ENCODE measurements at regions not wholly inside any gene's neighbourhood (a gene's known extent, or its start where the extent isn't known, plus 50 kb on each side); places are given as distances from the start of the nearest gene placed in this dataset.
"Not testable (repeated sequence)": the region's sequence is repeated elsewhere in the genome, so short reads cannot be mapped to it uniquely, and the experiment has no call there.

DNA sequence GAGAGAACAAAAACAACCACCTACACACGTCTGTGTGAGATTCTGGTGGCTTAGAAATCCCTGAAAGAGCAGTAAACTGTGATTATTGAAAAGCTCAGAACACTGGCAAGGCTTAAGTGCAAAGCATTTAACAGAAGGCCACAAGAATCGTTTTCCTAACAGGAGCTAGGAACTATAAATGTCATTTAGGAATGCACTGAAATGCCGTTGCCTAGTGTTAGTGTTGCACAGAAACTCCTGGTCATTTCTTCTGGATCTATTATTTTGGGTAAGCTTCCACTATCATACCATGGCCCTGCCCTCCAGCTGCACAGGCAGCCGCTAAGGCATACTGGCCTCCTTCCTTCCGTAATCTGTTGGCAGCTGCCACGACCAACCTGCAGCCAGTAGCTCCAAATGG, 923.2 kb downstream of the NLGN4X start:
- Histone ChIP-seq H3K18ac (ENCODE audit: low read depth in 1 of 2, low read length in 2 of 2) (no peak overlapping the region), H4K91ac (ENCODE audit: low read length) (no peak overlapping the region), H3K9me3 (ENCODE audit: control insufficient read depth, low read length) (peaks cover 36% of the 10 kb centered on the region), H3K4me3 (ENCODE audit: insufficient read depth in 1 of 2, low read depth in 1 of 2, low read length in 2 of 2) (no peak overlapping the region), H3K23ac (ENCODE audit: low read length in 2 of 2) (no peak overlapping the region), H3K79me1 (replicated peaks; ENCODE audit: low read length, poor library complexity, severe bottlenecking) (no peaks in the 10 kb centered on the region), H3K27me3 (ENCODE audit: control insufficient read depth in 1 of 2, insufficient read depth in 1 of 2, low read length in 2 of 2) (no peaks in the 10 kb centered on the region), H2BK15ac (ENCODE audit: low read depth, poor library complexity, severe bottlenecking) (no peak overlapping the region), H3K4me1 (ENCODE audit: control insufficient read depth, insufficient read depth, low read depth, low read length) (no peaks in the 10 kb centered on the region), H2AFZ (ENCODE audit: low read depth, low read length) (no peak overlapping the region), H2BK120ac (ENCODE audit: low read depth, low read length) (no peak overlapping the region), H2AK5ac (ENCODE audit: low read length, severe bottlenecking) (no peak overlapping the region), H3K4ac (ENCODE audit: low read depth in 1 of 2, low read length in 2 of 2) (no peak overlapping the region), H3K4me2 (ENCODE audit: low read length, poor library complexity, severe bottlenecking) (no peak overlapping the region), H2BK5ac (ENCODE audit: low read depth, low read length, poor library complexity, severe bottlenecking) (no peak overlapping the region), H4K8ac (ENCODE audit: low read length) (no peak overlapping the region), H3K27ac (ENCODE audit: low read length, poor library complexity, severe bottlenecking) (no peak overlapping the region), H3K9ac (ENCODE audit: low read length) (no peak overlapping the region), H3K14ac (ENCODE audit: low read length in 2 of 2) (no peak overlapping the region), H2BK12ac (ENCODE audit: low read length in 2 of 2) (no peak overlapping the region), H3K36me3 (ENCODE audit: control insufficient read depth in 1 of 2, insufficient read depth in 2 of 2, low read depth in 1 of 2, low read length in 2 of 2) (no peaks in the 10 kb centered on the region)
- WGBS: 62% methylated on average over 4 of the region's 6 CpGs
- DNase-seq: no peak

DNA sequence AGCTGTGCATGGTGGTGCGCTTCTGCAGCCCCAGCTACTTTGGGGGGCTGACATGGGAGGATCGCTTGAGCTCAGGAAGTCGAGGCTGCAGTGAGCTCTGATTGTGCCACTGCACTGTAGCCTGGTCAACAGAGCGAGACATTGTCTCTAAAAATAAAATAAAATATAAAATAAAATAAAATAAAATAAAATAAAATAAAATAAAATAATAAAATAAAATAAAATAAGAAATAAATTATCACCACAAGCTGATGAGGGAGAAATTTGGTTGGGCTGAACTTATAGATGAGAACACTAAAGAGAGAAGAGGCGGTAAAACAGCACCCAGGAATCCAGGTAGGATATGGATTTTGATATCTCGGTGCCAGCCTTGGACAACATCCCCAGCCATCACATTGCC, 933.7 kb downstream of the NLGN4X start:
- WGBS: 100% methylated on average over 2 of the region's 6 CpGs
- H2BK120ac ChIP-seq (ENCODE audit: low read depth, low read length): no peak overlapping the region
- no peak overlapping the region for H3K4me2 ChIP-seq (ENCODE audit: low read length, poor library complexity, severe bottlenecking)
- no peak overlapping the region for H3K27ac ChIP-seq (ENCODE audit: low read length, poor library complexity, severe bottlenecking)
- no peaks in the 10 kb centered on the region for H3K79me1 ChIP-seq (replicated peaks; ENCODE audit: low read length, poor library complexity, severe bottlenecking)
- H3K4me3 ChIP-seq (ENCODE audit: insufficient read depth in 1 of 2, low read depth in 1 of 2, low read length in 2 of 2): no peak overlapping the region
- no peak overlapping the region for H3K18ac ChIP-seq (ENCODE audit: low read depth in 1 of 2, low read length in 2 of 2)
- H2AK5ac ChIP-seq (ENCODE audit: low read length, severe bottlenecking): no peak overlapping the region
- H3K9ac ChIP-seq (ENCODE audit: low read length): no peak overlapping the region
- no peak overlapping the region for H4K8ac ChIP-seq (ENCODE audit: low read length)
- no peak overlapping the region for H3K14ac ChIP-seq (ENCODE audit: low read length in 2 of 2)
- no peak overlapping the region for H3K23ac ChIP-seq (ENCODE audit: low read length in 2 of 2)
- DNase-seq: no peak
- H4K91ac ChIP-seq (ENCODE audit: low read length): no peak overlapping the region
- no peaks in the 10 kb centered on the region for H3K27me3 ChIP-seq (ENCODE audit: control insufficient read depth in 1 of 2, insufficient read depth in 1 of 2, low read length in 2 of 2)
- peaks cover 23% of the 10 kb centered on the region for H3K9me3 ChIP-seq (ENCODE audit: control insufficient read depth, low read length)
- H3K4ac ChIP-seq (ENCODE audit: low read depth in 1 of 2, low read length in 2 of 2): no peak overlapping the region
- H2BK5ac ChIP-seq (ENCODE audit: low read depth, low read length, poor library complexity, severe bottlenecking): no peak overlapping the region
- no peak overlapping the region for H2BK12ac ChIP-seq (ENCODE audit: low read length in 2 of 2)
- H2BK15ac ChIP-seq (ENCODE audit: low read depth, poor library complexity, severe bottlenecking): no peak overlapping the region
- no peak overlapping the region for H2AFZ ChIP-seq (ENCODE audit: low read depth, low read length)
- no peaks in the 10 kb centered on the region for H3K36me3 ChIP-seq (ENCODE audit: control insufficient read depth in 1 of 2, insufficient read depth in 2 of 2, low read depth in 1 of 2, low read length in 2 of 2)
- H3K4me1 ChIP-seq (ENCODE audit: control insufficient read depth, insufficient read depth, low read depth, low read length): no peaks in the 10 kb centered on the region

- Histone ChIP-seq H2AK5ac (ENCODE audit: low read length, severe bottlenecking) (no peak overlapping the region), H3K4me1 (ENCODE audit: control insufficient read depth, insufficient read depth, low read depth, low read length) (no peaks in the 10 kb centered on the region), H3K4me2 (ENCODE audit: low read length, poor library complexity, severe bottlenecking) (no peak overlapping the region), H3K23ac (ENCODE audit: low read length in 2 of 2) (no peak overlapping the region), H3K4me3 (ENCODE audit: insufficient read depth in 1 of 2, low read depth in 1 of 2, low read length in 2 of 2) (no peak overlapping the region), H4K8ac (ENCODE audit: low read length) (no peak overlapping the region), H3K36me3 (ENCODE audit: control insufficient read depth in 1 of 2, insufficient read depth in 2 of 2, low read depth in 1 of 2, low read length in 2 of 2) (no peaks in the 10 kb centered on the region), H3K9ac (ENCODE audit: low read length) (no peak overlapping the region), H3K9me3 (ENCODE audit: control insufficient read depth, low read length) (peaks cover 20% of the 10 kb centered on the region), H3K79me1 (replicated peaks; ENCODE audit: low read length, poor library complexity, severe bottlenecking) (no peaks in the 10 kb centered on the region), H3K27ac (ENCODE audit: low read length, poor library complexity, severe bottlenecking) (no peak overlapping the region), H4K91ac (ENCODE audit: low read length) (no peak overlapping the region), H2BK15ac (ENCODE audit: low read depth, poor library complexity, severe bottlenecking) (no peak overlapping the region), H3K14ac (ENCODE audit: low read length in 2 of 2) (no peak overlapping the region), H2AFZ (ENCODE audit: low read depth, low read length) (no peak overlapping the region), H3K18ac (ENCODE audit: low read depth in 1 of 2, low read length in 2 of 2) (no peak overlapping the region), H2BK120ac (ENCODE audit: low read depth, low read length) (no peak overlapping the region), H2BK12ac (ENCODE audit: low read length in 2 of 2) (no peak overlapping the region), H3K27me3 (ENCODE audit: control insufficient read depth in 1 of 2, insufficient read depth in 1 of 2, low read length in 2 of 2) (no peaks in the 10 kb centered on the region), H2BK5ac (ENCODE audit: low read depth, low read length, poor library complexity, severe bottlenecking) (no peak overlapping the region), H3K4ac (ENCODE audit: low read depth in 1 of 2, low read length in 2 of 2) (no peak overlapping the region)
- 94% methylated on average over 3 of the region's 5 CpGs for WGBS
- DNase-seq: no peak
Observed at GRCh38 chrX:5290635-5291034, 938.0 kb downstream of the NLGN4X start.

DNA sequence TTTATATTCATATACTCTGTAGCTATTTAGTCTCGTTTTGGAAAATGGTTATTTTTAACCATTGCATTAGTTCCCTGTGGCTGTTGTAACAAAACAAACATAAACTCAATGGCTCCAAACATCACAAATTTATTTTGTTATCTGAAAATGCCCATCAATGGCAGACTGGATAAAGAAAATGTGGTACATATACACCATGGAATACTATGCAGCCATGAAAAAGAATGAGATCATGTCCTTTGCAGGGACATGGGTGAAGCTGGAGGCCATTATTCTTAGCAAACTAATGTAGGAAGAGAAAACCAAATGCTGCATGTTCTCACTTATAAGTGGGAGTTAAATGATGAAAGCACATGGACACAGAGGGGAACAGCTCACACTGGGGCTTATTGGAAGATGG, 938.7 kb downstream of the NLGN4X start:
- not testable (repeated sequence) for H4K8ac ChIP-seq (ENCODE audit: low read length); H3K4ac ChIP-seq (ENCODE audit: low read depth in 1 of 2, low read length in 2 of 2); H3K4me2 ChIP-seq (ENCODE audit: low read length, poor library complexity, severe bottlenecking); H3K18ac ChIP-seq (ENCODE audit: low read depth in 1 of 2, low read length in 2 of 2); H3K79me1 ChIP-seq (replicated peaks; ENCODE audit: low read length, poor library complexity, severe bottlenecking); H2BK5ac ChIP-seq (ENCODE audit: low read depth, low read length, poor library complexity, severe bottlenecking); H2BK15ac ChIP-seq (ENCODE audit: low read depth, poor library complexity, severe bottlenecking); H3K9ac ChIP-seq (ENCODE audit: low read length); H3K4me1 ChIP-seq (ENCODE audit: control insufficient read depth, insufficient read depth, low read depth, low read length); H3K23ac ChIP-seq (ENCODE audit: low read length in 2 of 2); H3K27me3 ChIP-seq (ENCODE audit: control insufficient read depth in 1 of 2, insufficient read depth in 1 of 2, low read length in 2 of 2); H2AK5ac ChIP-seq (ENCODE audit: low read length, severe bottlenecking); H3K14ac ChIP-seq (ENCODE audit: low read length in 2 of 2); H2AFZ ChIP-seq (ENCODE audit: low read depth, low read length); H3K36me3 ChIP-seq (ENCODE audit: control insufficient read depth in 1 of 2, insufficient read depth in 2 of 2, low read depth in 1 of 2, low read length in 2 of 2); H2BK120ac ChIP-seq (ENCODE audit: low read depth, low read length); H3K4me3 ChIP-seq (ENCODE audit: insufficient read depth in 1 of 2, low read depth in 1 of 2, low read length in 2 of 2); H2BK12ac ChIP-seq (ENCODE audit: low read length in 2 of 2); H3K27ac ChIP-seq (ENCODE audit: low read length, poor library complexity, severe bottlenecking); H4K91ac ChIP-seq (ENCODE audit: low read length); DNase-seq
- peaks cover 20% of the 10 kb centered on the region for H3K9me3 ChIP-seq (ENCODE audit: control insufficient read depth, low read length)
- no CpG with 5 or more reads among the region's 1 CpG for WGBS

All from mesenchymal stem cell (in vitro differentiated cells and primary cell).